Testis (tissue), 2 donors: ENCODE measurements at regions not wholly inside any gene's neighbourhood (a gene's known extent, or its start where the extent isn't known, plus 50 kb on each side); places are given as distances from the start of the nearest gene placed in this dataset.

Experiments used
- DNase-seq: peaks from one replicate; pipeline ENCODE4 v3.0.0-alpha.2; 2019
- H3K27ac ChIP-seq, 2 donors: fragments of 200-600 bp; sonication (generic); one replicate each; pipeline ENCODE4 v1.5.1; 2019
- H3K27me3 ChIP-seq: fragments of 200-600 bp; sonication (generic); one replicate; pipeline ENCODE4 v1.5.1; 2019
- H3K36me3 ChIP-seq: fragments of 200-600 bp; sonication (generic); one replicate; pipeline ENCODE4 v1.5.1; 2017; ENCODE audit warnings: low read depth; ENCODE audit errors: missing control alignments
- H3K4me1 ChIP-seq: fragments of 200-600 bp; sonication (generic); one replicate; pipeline ENCODE4 v1.5.1; 2019
- H3K4me3 ChIP-seq, 2 donors: fragments of 200-600 bp; sonication (generic); one replicate each; pipeline ENCODE4 v1.5.1; 2017 to 2019
- H3K9me3 ChIP-seq: fragments of 200-600 bp; sonication (generic); one replicate; pipeline ENCODE4 v1.5.1; 2017
- POLR2A ChIP-seq: fragments of 450-650 bp; IDR thresholded peaks from one replicate; pipeline ENCODE4 v1.6.1; 2017; ENCODE audit warnings: antibody characterized with exemption, mild to moderate bottlenecking, moderate library complexity
- WGBS, 2 donors: methylation state at CpG; one replicate each; pipeline ENCODE4 v1.1.5; 2018; 5-methylcytosine and 5-hydroxymethylcytosine counted together
- intact Hi-C: fragments of 100-400 bp; cut with DNase I; formaldehyde crosslinking; loops from one replicate; pipeline ENCODE4 v1.15.1; 2023; ENCODE audit warnings: low total_unique reads
- TF ChIP-seq, protein P1 (sequence below), 3 experiments: fragments of 450-650 bp in 2 of 3; fragments of 200-600 bp in 1 of 3; sonication (generic) in 1 of 3; IDR thresholded peaks; one replicate each; pipeline ENCODE4 v1.5.1; 2016 to 2019; ENCODE audit warnings: antibody characterized with exemption in 3 of 3, mild to moderate bottlenecking in 2 of 3, moderate library complexity in 1 of 3

DNA sequence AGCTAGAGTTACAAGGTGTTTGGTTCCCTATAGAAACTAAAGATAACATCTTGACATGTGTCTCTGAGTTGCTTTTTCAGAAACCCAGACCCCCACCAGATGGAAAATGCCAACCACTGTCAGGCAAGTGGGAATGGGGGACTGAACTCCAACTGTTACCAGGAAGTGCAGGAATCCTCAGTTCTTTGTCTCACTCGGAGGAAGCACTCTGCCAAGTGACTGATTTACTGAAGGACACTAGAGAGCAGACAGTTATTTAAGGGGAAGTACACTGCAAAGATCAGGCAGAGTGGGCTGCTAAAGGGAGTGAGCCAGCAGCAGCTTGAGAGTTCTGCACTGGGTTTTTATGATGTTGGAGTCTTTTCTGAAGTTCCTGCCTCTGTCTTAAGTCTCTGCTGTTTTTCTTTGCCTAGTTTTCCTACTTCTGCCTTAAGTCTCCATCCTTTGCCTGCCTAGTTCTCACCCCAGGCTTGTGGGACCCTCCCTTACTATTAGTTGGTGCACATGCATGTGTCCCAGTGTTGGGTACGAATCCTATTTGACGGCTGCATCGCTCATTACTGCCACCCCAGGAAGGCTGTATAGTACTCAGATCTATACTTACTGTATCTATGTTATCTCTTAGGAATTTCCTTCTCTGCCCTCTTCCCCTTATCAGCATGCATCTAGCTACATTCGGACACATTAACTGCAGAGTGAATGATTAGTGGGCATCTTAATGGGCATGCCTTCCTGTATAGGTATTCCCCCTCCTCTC, 97.1 kb downstream of the TEX51 start:
- Histone ChIP-seq H3K27me3 (no peaks in the 10 kb centered on the region), H3K4me3 (no peak overlapping the region), H3K36me3 (no peaks in the 10 kb centered on the region), H3K27ac (no peak overlapping the region), H3K9me3 (no peaks in the 10 kb centered on the region), H3K4me1 (peaks cover 7% of the 10 kb centered on the region)
- no peak for TF ChIP-seq POLR2A
- TF ChIP-seq, protein P1, sequence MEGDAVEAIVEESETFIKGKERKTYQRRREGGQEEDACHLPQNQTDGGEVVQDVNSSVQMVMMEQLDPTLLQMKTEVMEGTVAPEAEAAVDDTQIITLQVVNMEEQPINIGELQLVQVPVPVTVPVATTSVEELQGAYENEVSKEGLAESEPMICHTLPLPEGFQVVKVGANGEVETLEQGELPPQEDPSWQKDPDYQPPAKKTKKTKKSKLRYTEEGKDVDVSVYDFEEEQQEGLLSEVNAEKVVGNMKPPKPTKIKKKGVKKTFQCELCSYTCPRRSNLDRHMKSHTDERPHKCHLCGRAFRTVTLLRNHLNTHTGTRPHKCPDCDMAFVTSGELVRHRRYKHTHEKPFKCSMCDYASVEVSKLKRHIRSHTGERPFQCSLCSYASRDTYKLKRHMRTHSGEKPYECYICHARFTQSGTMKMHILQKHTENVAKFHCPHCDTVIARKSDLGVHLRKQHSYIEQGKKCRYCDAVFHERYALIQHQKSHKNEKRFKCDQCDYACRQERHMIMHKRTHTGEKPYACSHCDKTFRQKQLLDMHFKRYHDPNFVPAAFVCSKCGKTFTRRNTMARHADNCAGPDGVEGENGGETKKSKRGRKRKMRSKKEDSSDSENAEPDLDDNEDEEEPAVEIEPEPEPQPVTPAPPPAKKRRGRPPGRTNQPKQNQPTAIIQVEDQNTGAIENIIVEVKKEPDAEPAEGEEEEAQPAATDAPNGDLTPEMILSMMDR (IDR thresholded peaks at IDR 0.05), result no peak
- WGBS, 2 donors, result 45 to 65% methylated on average over 5 of the region's 5 CpGs
- intact Hi-C loops, result no loop called here
- DNase-seq, result no peak

DNA sequence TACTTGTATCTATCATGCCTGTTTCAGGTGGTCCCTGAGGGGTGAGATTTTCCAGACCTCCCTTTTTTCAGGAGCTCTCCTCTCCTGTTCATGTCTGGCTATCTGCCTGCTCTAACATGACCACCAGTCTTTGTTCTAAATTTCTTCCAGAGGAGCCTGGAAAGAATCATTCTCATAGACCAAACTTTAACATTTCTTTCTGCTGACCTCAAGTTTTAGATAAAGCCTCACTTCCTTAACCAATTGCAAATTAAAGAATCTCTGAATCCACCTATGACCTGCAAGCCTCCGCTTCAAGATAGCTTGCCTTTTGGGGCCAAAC, 97.6 kb downstream of the TEX51 start:
- Histone ChIP-seq H3K27me3 (no peaks in the 10 kb centered on the region), H3K4me3 (no peak overlapping the region), H3K36me3 (no peaks in the 10 kb centered on the region), H3K9me3 (no peaks in the 10 kb centered on the region), H3K4me1 (peaks cover 7% of the 10 kb centered on the region), H3K27ac (no peak overlapping the region)
- 94 to 100% methylated on average over 1 of the region's 1 CpG for WGBS, 2 donors
- intact Hi-C loops, result no loop called here
- no peak for TF ChIP-seq POLR2A
- TF ChIP-seq, protein P1 (IDR thresholded peaks at IDR 0.05), result no peak
- no peak for DNase-seq
